HTR-8/SVneo (cell line): ENCODE measurements at regions not wholly inside any gene's neighbourhood (a gene's known extent, or its start where the extent isn't known, plus 50 kb on each side); places are given as distances from the start of the nearest gene placed in this dataset.
"Not testable (repeated sequence)": the region's sequence is repeated elsewhere in the genome, so short reads cannot be mapped to it uniquely, and the experiment has no call there.

ENCODE experiments used
- DNase-seq: peaks from one replicate; pipeline ENCODE4 v3.0.0; 2011; ENCODE audit warnings: low spot score, mixed read lengths; ENCODE audit not compliant: insufficient read length
- FAIRE-seq: peaks from 2 replicates; lab custom pipeline; 2011; peaks lifted over from hg19 to GRCh38; lab: Jason Lieb, UNC

- FAIRE-seq (no peak), DNase-seq (no peak)
Observed at GRCh38 chr19:31519256-31519655, 170.0 kb upstream of the TSHZ3 start.

- FAIRE-seq (no peak), DNase-seq (no peak)
Observed at GRCh38 chr19:31519908-31520307, 170.7 kb upstream of the TSHZ3 start.

DNA sequence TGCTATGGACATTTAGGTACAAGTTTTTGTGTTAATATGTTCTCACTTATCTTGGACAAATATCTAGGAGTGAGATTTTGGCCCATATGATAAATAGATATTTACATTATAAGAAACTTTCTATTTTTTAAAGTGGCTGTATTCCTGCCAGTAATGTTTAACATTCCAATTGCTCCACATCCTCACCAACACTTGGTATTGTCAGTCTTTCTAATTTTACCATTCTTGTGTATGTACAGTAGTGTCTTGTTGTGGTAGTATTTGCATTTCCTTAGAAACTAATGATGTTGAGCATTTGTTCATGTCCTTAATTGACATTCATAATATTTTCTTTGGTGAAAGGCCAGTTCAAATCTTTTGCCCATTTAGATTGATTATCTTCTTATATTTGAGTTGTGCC is 171.4 kb upstream of the TSHZ3 start:
- FAIRE-seq (no peak), DNase-seq (no peak)

DNA sequence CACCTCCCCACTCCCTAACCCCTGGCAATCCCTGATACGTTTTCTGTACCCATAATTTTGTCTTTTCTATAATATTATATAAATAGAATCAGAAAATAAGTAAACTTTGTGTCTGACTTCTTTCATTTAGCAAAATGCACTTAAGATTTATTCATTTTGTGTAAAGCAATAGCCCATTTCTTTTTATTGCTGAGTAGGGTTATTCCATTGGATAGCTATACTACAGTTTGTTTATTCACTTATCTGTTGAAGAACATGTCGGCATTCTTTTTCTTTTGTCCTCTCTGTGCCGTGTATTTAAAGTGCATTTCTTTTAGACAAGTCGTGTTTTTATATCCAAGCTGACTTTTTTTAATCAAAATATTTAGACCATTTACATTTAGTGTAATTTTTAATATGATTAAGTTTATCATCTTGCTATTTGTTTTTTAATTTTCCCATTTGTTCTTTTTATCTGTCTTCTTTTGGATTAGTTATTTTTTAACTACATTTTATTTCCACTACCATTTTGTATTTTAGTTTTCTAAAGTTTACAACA is 176.4 kb upstream of the TSHZ3 start:
- DNase-seq (no peak), FAIRE-seq (no peak)

DNA sequence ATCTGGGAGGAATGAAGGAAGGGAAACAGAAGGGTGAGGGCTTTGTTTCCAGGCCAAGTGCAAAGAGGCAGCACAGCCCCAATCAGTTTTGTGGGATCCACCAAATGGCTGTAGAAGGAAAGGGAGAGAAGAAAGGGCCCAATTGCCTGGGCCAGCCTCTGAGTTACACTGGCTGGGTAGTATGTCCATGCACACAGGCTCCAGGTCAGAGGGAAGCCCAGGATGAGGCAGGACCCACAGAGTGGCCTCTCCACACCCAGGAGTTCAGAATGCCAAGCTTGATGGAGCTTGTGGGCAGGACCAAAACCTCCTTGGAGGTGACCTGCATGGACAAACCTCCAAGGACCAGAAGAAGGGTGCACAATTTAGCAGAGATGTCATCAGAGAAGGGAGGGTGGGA is 178.2 kb upstream of the TSHZ3 start:
- DNase-seq, result no peak
- no peak for FAIRE-seq

DNA sequence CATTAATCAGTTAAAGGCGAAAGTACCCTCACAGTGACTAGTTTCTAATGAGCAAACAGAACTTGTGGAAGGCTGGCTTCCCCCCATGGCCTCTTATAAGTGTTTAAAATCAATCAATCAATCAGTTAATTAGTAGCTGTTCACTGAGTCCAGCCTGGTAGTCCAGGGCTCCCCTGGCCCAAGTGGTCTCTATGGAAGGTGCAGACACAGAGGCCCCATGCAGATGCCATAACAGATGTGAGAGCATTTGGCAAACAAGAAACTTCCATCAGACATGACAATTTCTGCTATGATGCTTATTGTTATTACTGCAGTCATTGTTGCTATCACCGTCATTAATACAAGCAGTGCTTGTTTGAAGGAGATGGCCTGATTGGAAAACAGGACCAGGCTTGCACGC is 179.0 kb upstream of the TSHZ3 start:
- no peak for DNase-seq
- FAIRE-seq, result no peak

- DNase-seq (no peak), FAIRE-seq (no peak)
Observed at GRCh38 chr19:31529121-31529520, 179.9 kb upstream of the TSHZ3 start.

DNA sequence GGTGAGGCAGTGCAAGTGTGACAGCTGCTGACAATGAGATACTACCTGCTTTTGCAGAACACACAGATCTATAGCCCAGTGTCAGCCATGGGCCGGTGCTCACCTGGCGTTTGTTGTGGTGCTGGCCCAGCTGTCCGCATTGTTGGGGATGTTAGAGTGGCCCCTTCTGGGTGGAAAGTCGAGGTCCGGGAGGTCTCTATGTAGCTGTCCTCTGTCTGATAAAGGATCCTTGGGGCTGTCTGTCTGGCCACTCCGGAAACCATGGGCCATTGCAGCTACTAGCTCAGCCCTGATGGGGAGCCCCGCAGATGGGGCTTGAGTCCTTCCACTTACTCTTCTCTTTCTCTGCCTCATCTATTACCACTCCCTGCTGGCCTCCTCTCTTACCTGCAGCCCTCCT is 181.5 kb upstream of the TSHZ3 start:
- FAIRE-seq, result no peak

DNA sequence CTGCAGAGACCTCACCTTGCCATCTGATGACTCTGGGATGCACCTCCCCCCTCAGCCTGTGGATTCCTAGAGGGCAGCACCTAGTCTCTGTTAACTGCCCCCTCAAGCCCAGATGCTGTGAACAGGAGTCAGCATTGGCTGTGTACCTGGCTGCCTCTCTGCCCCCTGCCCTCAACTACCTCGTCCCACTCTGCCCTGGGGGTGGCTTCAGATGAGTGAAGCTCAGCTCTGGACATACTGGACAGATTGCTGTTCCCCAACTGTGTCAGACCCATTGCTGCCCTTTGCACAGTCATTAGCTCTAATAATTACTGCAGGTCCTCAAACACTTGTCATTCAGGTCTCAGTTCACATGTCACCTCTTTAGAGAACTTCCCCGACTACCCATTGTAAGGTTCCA is 182.1 kb upstream of the TSHZ3 start:
- no peak for DNase-seq
- FAIRE-seq, result no peak

More for the DNA sequence above, 181.5 kb upstream of the TSHZ3 start:
- DNase-seq, result no peak

GRCh38 chr19:31532034-31532433 is 182.8 kb upstream of the TSHZ3 start:
- FAIRE-seq, result no peak
- DNase-seq, result no peak

- DNase-seq (no peak), FAIRE-seq (no peak)
Observed at GRCh38 chr19:31533114-31533513, 183.9 kb upstream of the TSHZ3 start.

GRCh38 chr19:31534231-31534630 is 185.0 kb upstream of the TSHZ3 start:
- DNase-seq (no peak), FAIRE-seq (no peak)

GRCh38 chr19:31534786-31535657 is 185.8 kb upstream of the TSHZ3 start:
- DNase-seq (no peak), FAIRE-seq (no peak)

DNA sequence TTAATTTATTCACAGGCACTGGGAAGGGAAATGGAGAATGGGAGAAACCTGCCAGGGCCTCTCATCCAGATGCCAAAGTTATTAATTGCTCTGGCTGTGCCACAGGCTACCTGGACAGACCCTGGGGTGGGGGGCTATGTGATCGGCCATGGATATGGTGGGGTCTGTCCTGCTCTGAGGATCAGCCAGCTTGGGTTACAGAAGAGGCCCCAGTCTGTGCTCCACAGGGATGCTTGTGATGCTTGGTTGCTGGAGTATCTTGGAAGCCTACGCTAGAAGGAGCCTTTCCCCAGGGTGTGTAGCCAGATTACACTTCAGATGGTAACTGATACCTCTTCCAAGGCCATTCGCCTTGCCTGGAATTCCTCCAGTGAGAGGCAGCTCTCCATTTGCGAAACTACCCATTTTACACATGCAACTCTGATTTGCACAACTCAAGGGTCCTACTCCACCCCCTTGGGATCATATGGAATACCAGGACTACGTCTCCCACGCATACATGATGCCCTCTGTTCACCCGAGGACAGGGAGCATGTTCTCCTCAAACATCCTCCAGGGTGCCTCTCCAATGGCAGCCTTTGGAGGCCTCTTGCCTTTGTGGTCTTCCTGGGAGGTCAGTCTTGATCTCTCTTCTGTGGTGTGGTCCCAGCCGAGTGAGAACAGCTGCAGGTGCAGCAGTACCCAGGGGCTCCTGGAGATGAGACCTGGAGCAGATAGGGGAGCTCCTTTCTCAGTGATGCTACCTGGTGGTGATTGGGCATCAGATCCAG is 186.6 kb upstream of the TSHZ3 start:
- DNase-seq, result no peak
- FAIRE-seq, result no peak

GRCh38 chr19:31537136-31537535 is 187.9 kb upstream of the TSHZ3 start:
- DNase-seq (no peak), FAIRE-seq (no peak)

- DNase-seq, FAIRE-seq: not testable (repeated sequence)
Observed at GRCh38 chr19:31537902-31538301, 188.7 kb upstream of the TSHZ3 start.

DNA sequence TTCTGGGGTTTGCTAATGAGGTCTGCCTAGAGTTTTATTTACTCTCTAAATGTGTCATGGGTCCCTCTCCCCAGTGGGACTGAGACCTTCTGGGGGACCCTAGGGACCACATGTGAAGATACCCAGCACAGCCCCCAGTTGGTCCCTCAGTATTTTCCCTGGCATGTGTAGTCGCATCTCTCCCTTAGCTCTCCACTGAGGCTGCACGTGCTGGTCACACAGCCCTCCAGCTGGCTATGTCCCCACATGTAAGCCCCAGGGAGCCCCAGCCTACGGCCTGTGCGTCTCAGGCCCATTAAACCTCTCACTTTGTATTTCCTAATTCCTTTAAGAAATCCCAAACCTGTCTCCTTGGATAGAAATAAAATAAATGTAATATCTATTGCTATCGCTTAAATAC is 189.6 kb upstream of the TSHZ3 start:
- no peak for FAIRE-seq
- DNase-seq, result no peak

DNA sequence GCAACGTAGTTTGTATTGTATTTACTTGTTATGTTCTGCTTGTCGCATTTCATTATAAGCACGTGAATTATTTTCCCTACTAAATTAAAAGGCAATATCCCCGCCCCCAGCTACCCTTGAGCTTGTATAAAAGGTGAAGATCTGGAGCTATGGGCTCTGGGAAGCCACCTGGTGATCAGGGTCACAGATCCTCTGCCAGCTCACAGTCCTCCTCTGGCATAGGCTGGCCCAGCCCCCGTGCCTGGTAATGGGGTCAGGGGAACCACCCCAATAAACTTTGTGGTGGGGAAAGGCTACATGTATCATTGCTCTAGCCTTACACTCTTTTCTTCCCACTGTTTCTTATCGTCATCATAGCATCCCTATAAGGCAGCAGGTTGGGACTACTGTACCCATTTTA is 190.2 kb upstream of the TSHZ3 start:
- DNase-seq (no peak), FAIRE-seq (no peak)

- FAIRE-seq, result no peak
- no peak for DNase-seq
Observed at GRCh38 chr19:31541396-31541795, 192.2 kb upstream of the TSHZ3 start.

DNA sequence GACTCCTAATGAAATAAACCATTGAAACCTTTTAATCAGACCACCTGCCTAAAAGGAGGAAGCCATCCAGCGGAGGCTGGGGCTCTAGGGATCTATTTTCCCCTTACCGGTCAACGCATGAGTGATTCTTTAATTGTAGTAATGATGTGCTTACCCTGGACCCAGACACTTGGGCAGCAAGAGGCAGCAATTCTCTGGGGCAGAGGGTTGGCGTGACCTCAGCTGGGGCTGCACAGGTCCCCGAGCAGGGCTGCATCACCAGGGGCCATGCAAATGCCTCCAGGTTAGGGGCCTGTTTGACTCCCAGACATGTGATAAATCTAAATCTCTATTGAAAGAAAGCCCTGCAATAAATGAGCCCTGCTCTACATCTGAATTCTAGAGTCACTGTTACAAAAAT is 194.2 kb upstream of the TSHZ3 start:
- FAIRE-seq (no peak), DNase-seq (no peak)

GRCh38 chr19:31545777-31546176 is 196.5 kb upstream of the TSHZ3 start:
- no peak for FAIRE-seq

More at GRCh38 chr19:31545777-31546176, 196.5 kb upstream of the TSHZ3 start:
- DNase-seq, result no peak
